ENCODE measurements at regions not wholly inside any gene's neighbourhood (a gene's known extent, or its start where the extent isn't known, plus 50 kb on each side); places are given as distances from the start of the nearest gene placed in this dataset.

DNA sequence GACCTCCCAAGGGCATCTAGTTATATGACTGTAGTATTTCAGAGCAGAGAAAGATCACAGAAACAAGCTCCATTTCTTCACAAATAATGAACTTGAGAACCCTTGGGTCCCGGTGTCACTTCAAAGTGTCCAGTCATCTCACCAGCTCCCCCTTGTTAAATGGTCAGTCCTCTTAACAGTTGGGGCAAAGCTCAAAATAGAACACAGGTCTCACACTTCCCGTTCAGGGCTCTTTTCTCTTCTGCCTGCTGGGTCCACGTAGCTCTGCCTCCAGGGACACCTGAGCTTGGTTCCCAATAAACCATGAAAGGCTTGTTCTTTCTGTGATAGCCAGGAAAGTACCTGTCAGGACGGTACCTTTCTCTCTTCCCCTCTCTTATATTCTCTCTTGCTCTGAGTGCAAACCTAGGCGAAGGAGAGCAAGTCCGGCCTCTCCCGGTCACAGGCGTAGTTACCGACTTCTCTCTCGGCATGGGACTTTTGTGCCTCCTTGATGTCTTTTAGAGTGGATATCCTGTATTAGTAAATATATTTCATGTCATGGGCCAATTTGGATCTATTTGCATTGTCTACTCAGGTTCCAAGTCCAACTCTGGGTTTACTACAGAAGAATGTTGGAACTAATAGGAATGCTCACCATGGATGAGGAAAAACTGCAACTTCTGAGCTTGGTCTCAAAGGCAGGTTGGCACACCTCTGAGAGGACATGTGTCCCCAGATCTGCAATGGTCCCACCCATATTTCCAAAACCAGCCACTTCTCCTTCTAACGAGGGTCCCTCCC is 118.8 kb upstream of the PARP11 start:
- no peak for DNase-seq (ENCODE audit: low read depth)

DNA sequence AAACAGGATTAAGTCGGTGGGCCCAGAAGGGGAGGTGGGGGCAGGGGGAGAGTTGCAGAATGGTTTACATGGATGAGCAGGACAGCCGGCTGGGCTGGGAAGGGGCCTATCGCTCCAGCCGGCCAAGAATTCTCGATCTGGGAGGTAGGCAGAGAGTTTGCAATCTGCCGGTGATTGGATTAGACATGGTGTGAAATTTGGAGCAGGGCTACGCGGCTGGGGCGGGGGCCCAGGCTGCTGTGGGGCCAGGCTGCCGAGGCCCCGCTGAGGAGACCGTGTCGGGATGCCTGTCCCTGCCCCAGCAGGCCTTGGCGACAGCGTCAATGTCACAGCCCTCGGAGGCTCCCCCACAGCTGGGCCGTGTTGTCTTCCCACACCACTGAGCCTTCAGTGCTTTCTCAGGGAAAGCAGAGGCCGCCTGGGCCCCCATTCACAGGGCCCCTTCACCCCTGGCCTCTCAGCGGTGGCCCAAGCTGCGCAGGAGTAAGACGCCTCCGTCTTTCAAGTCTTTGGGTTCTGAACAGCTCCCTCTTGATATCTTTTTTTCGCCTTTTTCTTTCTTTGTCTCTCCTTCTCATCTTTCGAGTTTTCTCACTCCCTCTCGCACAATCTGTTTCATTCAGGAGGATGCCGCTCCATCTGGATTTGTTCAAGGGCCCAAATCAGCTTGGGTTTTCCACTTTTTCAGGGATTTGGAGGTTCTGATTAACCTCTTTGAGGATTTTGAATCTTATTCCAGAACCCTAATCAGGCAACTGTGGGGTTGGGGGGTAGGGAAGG is 117.5 kb upstream of the PARP11 start:
- no peak for DNase-seq (ENCODE audit: low read depth)

DNA sequence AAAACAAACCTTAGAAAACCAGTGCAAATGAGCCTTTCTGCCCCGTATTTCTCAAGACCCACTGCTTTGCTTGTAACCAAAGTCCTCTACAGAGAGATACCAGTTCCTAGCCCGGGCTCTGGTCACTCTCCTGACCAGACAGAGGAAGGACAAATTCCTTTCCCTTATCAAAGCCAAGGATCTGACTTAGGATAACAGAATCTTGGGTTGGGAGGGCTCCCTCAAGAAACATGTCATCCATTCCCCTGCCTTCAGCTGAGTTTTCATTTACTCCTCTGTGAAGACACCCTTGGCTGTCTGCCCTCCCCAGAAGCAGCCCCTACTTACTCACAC is 116.0 kb upstream of the PARP11 start:
- no peak for DNase-seq (ENCODE audit: low read depth)

DNA sequence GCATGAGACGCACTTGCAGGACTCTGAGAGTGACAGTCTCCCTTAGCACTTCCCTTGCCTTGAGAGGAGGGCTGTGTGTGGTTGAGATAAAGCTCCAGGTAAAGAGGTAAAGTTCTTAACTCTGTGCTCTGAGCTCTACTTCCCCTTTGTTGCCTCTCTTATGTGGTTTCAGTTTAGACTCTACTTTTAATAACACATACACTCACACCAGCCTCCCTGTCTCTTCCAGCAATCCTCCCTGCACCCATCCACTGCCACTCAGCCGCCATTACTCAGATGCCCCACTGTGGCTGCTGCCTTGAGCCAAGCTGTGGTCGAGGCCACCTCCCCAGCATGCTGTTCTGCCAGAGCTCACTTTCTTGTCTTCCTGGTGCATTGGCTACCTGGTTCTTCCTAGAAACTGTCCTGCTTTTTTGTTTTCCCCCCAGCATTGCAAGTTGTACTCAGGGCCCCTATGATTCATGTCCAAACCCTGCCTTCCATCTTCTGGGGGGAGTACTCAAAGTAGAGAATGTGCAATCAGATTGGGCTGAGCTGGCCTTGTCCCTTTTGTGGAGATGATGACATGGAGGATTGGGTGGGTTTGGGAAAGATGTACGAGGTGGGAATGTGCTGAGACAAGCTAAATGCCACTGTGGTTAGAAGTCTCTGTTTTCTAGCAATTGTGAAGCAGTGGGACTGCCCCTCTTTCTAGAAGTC is 115.5 kb upstream of the PARP11 start:
- DNase-seq (ENCODE audit: low read depth): no peak

DNA sequence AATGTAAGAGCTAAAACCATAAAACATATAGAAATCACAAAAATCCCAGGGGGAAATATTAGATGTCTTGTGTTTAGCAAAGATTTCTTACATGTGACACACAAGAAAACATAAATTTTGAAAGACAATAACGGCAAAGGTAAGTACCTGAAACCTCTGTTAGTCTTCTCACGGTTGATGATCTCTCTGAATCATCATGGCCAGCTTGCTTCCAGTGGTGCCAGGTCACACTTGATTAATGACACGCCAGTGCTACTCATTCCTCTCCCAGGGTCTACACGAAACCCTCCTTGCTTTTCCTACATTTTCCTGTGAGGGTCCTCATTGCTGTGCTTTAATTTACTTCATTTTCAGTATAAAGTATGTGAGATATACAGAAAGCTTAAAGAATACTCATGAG is 114.4 kb upstream of the PARP11 start:
- DNase-seq (ENCODE audit: low read depth): no peak

DNA sequence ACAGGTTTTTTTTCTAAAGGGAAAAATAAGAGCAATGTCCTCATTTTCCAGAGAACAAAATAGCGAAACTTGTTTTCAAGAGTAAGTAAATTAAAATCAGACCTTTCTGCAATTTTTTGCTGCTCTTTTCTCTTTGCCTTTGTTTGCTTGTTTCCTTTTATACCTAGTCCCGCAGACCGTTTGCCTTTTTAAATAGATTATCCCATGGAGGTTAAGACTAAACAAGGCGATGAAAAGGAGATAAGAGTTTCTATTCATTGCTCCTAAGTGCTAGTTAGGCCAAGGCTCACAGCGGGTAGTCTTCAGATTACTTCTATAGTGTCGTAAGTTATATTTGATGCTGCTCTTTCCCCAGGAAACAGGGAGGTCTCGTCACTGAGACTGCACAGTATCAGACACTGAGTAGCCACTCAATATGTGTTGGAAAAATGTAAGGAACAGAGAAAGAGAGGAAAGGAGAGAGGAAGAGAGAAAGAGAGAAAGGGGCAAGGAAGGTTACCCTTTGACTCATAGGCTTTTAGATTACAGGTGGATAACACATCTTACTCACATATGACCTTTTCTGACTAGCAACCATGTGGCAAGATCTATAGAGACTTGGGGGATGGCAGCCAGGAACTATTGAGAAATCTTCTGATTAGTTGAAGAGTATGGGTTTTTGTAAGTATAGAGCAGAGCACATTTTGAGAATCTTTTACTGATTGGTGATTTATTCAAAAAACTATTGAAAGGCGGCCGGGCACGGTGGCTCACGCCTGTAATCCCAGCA is 107.5 kb upstream of the PARP11 start:
- DNase-seq (ENCODE audit: low read depth): no peak

DNA sequence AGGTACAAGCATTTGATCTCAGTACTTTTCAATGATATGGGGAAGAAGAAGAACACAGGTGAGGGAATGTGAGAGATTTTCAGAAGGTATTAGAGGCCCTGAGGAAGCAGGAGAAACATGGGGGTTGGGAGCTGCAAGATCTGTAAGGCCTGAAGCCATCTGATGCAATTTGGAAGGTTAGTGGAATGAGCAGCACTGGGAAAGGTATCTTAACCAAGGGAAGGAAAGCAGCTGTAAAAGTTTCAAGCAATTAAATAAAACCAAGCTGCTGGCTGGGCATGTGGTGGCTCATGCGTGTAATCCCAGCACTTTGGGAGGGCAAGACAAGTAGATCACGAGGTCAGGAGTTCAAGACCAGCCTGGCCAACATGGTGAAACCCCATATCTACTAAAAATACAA is 104.4 kb upstream of the PARP11 start:
- DNase-seq (ENCODE audit: low read depth): no peak

DNA sequence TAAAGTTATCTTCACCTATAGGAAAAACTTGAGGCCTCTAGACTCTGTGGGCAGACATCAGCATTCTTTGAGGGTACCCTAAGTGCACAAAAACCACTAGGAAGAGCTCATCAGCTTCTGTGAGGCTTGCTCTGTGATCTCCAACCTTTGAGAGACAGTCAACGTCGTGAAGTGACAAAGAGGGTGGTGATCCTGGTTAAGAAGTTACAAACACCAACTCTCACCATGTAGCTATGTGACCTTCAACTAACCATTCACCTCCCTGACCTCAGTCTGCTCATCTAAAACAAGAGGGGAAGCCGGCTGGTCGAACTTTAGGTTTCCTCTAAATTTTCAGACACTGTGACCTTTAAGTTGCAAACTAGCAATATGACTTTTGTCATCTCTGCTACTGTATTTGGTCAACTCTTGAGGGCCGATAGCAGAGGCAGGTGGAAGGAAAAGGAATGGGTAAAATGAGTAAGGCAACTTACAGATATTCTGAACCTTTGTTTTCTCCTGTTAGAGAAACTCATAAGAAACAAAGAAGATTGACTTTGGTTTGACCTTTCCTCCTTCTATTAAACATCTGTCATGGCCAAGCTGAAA is 103.2 kb upstream of the PARP11 start:
- no peak for DNase-seq (ENCODE audit: low read depth)

DNA sequence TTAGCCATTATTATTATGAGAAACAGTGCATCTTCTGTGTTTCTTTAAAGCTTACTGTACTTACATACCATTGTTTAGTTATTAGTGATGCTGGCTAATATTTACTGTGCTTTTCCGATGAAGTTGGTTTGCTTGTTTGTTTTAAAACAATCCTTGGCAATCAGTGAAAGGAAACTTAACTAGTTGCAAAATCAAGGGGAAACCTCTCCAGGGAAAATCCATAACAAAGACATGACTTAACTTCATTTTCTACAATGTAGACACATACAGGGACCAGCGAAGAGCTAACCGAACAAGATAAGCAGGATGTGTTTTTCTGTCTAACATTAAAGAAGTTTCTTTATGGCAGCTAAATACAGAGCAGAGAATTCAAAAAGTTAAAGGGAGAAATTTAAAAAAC is 102.5 kb upstream of the PARP11 start:
- no peak for DNase-seq (ENCODE audit: low read depth)

DNA sequence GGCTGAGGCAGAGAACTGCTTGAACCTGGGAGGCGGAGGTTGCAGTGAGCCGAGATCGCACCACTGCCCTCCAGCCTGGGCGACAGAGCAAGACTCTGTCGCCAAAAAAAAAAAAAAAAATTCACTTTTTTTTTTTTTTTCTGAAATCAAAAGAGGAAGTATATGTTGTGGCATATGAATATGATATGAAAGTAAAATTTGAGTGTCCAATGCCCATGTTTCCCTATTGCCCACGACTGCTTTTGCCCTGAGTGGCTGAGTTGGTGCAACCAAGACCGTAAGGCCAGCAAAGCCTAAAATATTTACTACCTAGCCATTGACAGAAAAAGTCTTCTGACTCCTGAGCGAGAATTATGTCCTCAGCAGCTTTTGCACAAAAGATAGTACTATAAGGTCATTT is 101.7 kb upstream of the PARP11 start:
- no peak for DNase-seq (ENCODE audit: low read depth)

DNA sequence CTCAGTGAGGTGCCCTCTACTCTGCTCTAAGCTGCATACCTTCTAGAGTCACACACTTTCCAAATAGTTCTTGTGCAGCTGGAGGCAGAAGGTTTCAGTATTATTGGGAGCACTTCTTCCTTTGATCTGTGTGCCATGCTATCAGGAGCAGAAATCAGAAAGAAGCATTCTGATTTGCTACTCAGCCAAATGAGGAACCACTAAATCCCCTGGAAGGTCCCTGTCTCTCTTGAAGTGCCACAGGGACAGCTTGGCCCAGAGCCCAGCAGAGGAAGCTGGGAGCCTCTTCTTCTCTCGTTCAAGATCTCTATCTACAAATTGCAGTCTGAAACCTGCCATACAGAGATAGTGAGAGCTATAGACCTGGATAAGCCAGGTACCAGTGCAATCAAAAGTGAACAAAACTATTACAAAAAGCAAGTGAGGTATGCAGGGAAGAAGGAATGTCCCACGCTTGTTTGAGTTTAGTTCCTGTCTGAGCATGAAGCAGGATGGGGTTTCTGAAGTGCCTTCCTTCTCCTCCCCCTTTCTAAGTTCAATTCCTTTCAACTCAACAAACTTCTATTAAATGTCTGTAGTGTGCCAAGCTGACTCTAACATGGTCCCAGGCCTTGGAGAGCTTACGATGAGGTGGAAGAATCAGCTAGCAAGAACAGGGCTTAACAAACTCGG is 100.9 kb upstream of the PARP11 start:
- DNase-seq (ENCODE audit: low read depth): no peak

DNA sequence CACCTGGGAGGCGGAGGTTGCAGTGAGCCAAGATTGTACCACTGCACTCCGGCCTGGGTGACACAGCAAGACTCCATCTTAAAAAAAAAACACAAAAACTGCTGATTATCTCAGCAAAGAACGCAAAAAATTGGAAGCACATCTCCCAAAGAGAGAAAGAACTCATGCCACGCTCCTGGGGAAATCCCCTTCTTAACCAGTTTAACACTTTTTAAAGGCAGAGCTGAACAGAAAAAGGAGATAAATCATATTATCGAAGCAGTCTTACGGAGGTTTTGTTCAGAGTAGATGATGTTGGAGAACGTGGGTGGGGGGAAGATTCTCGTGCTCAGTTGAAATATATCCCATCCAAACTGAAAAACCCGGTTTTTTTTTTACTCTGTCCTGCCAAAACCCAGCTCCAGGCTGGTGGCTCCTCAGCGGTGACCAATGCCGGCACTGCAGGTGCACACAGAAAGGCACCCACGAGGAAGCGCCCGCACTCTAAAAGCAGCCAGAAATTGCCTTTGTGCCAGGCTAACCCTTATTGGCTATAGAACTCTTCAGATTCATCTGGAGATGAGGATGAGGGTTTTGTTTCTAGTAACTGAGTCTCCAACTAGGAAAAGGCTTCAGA is 100.2 kb upstream of the PARP11 start:
- no peak for DNase-seq (ENCODE audit: low read depth)

DNA sequence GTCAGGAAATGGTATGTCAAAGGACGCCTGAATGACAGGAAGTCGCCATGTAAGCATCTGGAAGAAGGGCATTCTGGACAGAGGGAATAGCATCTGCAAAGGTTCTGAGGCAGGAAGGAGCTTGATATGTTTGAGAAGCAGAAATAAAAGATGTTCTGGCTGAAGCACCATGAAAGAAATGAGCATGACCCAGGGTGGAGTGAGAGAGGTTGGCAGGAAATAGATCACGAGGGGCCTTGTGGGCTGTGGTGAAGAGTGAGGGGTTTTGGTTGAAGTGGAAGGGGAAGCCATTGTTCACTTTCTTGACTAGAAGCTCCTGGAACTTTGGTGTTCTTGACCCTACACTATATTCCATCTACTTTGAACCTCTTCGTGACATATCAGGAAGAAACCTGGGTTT is 99.4 kb upstream of the PARP11 start:
- DNase-seq (ENCODE audit: low read depth): no peak

DNA sequence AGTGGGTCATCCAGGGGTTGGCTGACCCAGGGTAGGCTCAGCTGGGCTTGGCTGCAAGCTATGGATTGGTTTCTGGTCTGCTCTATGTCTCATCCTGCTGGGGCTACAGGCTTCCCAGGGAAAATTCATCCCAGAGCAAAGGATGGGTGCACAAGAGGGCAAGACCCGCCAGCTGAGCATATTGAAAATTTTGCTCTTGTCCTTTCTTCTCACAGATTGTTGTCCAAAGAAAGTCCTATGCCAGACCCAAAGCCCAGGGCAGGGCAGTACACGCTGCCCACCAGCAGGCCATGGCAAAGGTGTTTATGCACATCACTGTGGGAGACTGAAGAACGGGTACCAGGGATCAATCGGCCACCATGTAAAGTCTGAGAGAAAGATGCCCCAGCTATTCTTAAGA is 95.3 kb upstream of the PARP11 start:
- DNase-seq (ENCODE audit: low read depth): no peak

DNA sequence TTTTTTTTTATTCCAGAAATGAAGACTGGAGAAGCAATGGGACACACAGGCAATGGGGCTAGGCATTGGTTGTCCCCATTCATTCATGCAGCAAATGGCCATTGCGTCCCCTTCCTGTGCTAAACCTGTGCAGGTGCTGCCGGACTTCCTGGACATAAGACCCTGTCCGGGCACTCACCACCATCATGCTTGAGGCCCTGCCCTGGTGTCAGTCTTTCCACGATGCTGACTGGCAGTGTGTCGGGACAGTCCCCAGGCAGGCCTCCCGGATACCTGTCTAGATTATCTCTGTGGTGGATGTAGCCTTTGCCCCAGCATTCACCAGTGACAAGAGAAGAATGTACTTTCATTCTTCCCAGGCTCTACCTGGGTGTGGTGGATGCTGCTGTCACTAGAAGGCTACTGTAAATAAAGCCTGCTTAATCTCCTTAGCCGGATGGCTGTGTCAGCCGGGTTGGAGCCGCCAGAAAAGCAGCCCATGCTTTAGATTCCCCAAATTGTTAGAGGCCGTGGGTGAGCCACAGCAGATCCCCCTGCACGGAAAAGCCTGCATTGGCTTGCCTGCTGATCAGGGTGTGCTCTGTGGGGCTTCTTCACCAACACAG is 94.5 kb upstream of the PARP11 start:
- DNase-seq (ENCODE audit: low read depth): no peak

DNA sequence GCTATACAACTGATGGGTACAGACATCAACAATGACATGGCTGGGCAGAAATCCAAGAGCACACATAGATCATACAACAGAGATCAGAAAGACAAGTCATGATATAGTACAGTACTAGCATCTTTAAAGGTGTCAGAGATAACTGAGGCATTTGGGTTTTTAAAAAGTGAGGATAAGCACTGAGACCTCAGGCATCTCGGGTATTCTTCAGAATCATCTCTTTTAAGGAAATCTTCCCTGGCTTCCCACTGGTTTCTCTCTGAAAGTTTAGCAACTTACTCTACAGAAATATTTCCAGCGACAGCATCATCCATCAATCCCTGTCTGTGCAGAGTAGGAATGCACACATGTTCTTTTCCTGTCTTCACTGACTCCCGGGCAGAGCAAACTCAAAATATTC is 93.2 kb upstream of the PARP11 start:
- DNase-seq (ENCODE audit: low read depth): no peak

DNA sequence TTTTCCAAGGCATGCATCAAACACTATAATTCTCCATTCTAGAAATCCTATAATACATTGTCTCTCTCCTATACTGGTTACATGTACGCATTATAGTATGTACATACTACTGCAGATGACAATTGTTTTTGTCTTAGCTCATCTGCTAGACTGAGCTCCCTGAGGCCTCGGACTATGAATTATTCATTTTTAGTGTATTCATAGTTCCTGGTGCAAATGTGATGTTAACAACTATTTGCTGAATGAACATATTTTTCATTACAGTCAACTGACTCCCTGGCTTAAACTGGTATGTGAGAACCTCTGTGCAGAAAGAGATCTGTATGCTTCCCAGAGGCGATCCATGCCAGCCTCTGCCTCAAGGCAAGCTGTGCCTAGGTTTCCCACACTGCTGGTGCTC is 91.8 kb upstream of the PARP11 start:
- no peak for DNase-seq (ENCODE audit: low read depth)

DNA sequence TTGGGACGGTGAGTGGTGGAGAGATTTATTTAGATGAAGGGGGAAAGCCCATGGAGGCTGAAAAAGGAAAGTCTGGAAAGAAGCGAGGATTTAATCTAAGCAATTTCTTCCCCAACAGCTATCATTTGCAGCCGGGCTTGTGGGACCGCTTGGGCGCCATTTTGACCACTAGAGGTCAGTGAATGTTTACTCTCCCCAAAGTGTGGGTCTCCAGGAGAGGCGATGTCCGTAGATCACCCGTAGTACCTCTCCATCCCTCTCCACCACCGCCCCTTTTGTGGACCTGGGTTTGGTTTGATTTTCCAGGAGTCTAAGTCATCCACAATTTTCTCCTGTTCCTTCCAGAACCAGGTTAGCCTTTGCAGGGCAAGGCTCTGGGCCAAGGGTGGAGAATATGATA is 91.2 kb upstream of the PARP11 start:
- no peak for DNase-seq (ENCODE audit: low read depth)

DNA sequence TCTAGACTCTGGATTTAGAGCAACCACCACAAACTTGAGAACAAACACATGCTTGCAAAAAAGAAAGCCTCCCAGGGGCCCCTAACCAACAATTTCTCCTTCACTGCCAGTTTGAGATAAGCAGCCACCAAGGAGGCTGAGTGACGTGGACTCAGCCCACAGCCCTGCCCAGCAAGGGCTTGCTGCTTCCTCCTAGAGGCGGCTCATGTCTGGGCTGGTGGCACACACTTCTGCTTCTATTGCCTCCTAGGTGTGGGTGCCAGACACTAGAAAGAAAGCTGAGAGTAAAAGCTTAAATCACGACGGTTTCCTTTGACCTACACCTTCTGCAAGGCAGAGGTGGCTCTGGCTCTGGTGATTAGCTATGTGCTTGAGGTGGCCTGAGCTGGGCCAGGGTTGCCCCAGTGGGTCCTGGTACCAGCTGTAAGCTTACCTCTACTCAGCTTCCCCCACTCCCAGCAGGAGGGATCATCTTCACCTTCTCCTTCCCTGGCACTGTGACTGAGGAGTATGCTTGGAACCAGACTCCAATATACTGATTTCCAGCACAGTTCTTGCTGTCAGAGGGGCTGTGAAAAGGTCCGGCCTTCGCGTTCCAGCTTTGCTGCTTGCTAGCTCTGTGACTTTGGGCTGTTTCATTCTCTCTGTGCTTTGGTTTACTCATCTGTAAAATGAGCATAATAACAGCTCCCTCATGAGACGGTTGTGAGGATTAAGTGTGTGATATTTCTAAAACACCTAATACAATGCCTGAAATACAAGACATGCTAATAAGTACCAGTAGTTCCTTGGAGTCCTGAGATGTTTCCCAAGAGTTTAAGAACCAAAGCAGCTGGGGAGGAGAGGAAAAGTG is 89.7 kb upstream of the PARP11 start:
- no peak for DNase-seq (ENCODE audit: low read depth)

DNA sequence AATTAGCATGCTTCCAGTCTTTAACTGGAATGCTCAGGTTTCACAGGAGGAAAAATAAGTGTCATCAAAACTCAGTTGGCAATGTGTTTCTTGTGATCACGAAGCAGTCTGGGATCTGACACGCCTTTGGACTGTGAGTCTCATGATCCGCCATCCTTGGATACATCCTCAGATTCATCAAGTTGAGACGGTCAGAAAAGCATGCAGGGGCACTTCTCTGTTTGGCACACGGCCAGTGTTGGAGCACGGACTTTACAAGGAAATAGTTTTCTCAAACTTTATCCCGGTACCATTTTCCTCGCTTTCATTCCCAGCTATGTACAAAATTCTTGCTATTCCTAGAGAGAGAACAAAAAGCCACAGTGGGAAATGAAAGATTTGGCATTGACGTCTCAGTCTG is 88.4 kb upstream of the PARP11 start:
- DNase-seq (ENCODE audit: low read depth): no peak

Measured in HS-5 (cell line).